H1 (cell line): ENCODE measurements at regions not wholly inside any gene's neighbourhood (a gene's known extent, or its start where the extent isn't known, plus 50 kb on each side); places are given as distances from the start of the nearest gene placed in this dataset.

Experiments
- CEBPB ChIP-seq: IDR thresholded peaks from 2 replicates; pipeline ENCODE4 v1.6.1; 2012; ENCODE audit warnings: low read depth, low read length
- KDM4A ChIP-seq: IDR thresholded peaks from one replicate; pipeline ENCODE4 v1.7.1; 2012; ENCODE audit warnings: low read depth, mild to moderate bottlenecking, moderate library complexity, low read length, inconsistent platforms; ENCODE audit not compliant: severe bottlenecking
- KDM5A ChIP-seq: fragments of 200-600 bp; IDR thresholded peaks from 2 replicates; pipeline ENCODE4 v1.7.1; 2012; ENCODE audit warnings: mild to moderate bottlenecking, low read length, inconsistent platforms, mixed read lengths

GRCh38 chr1:69315416-69315815 is 252.3 kb upstream of the LRRC7 start (continued):
- no peak for TF ChIP-seq CEBPB
- no peak for TF ChIP-seq KDM5A
- no peak for TF ChIP-seq KDM4A
